Astrocyte (in vitro differentiated cells and primary cell): ENCODE measurements at regions not wholly inside any gene's neighbourhood (a gene's known extent, or its start where the extent isn't known, plus 50 kb on each side); places are given as distances from the start of the nearest gene placed in this dataset.
A peak's percentile ranks its signal among the peaks of the same experiment; 100 is the strongest.

Experiments used
- DNase-seq: peaks from one replicate; pipeline ENCODE4 v3.0.0-alpha.2; 2010; ENCODE audit warnings: low read depth
- FAIRE-seq: peaks from 2 replicates; lab custom pipeline; 2011; peaks lifted over from hg19 to GRCh38; lab: Jason Lieb, UNC
- H2AFZ ChIP-seq: 2 replicates; pipeline ENCODE4 v1.6.0; 2012; ENCODE audit warnings: low read depth, low read length, inconsistent platforms
- H3K27ac ChIP-seq: 2 replicates; pipeline ENCODE4 v1.5.1; 2011; ENCODE audit warnings: low read depth, low read length, inconsistent platforms
- H3K27me3 ChIP-seq: 2 replicates; pipeline ENCODE4 v1.6.0; 2011; ENCODE audit warnings: low read length, inconsistent platforms; ENCODE audit not compliant: insufficient read depth
- H3K36me3 ChIP-seq: 2 replicates; pipeline ENCODE4 v1.5.1; 2011; ENCODE audit warnings: low read length, inconsistent platforms; ENCODE audit not compliant: insufficient read depth
- H3K4me1 ChIP-seq: 2 replicates; pipeline ENCODE4 v1.5.1; 2011; ENCODE audit warnings: low read length, inconsistent platforms; ENCODE audit not compliant: insufficient read depth
- H3K4me2 ChIP-seq: 2 replicates; pipeline ENCODE4 v1.6.0; 2012; ENCODE audit warnings: low read length, inconsistent platforms
- H3K4me3 ChIP-seq: 2 replicates; pipeline ENCODE4 v1.5.1; 2011; ENCODE audit warnings: low read depth, mild to moderate bottlenecking, low read length, inconsistent platforms; ENCODE audit not compliant: insufficient read depth
- H3K79me2 ChIP-seq: 2 replicates; pipeline ENCODE4 v1.6.0; 2012; ENCODE audit warnings: mild to moderate bottlenecking, low read length, inconsistent platforms; ENCODE audit not compliant: insufficient read depth
- H3K9ac ChIP-seq: 2 replicates; pipeline ENCODE4 v1.6.0; 2012; ENCODE audit warnings: mild to moderate bottlenecking, low read length, inconsistent platforms
- H3K9me3 ChIP-seq: 2 replicates; pipeline ENCODE4 v1.5.1; 2012; ENCODE audit warnings: low read depth, mild to moderate bottlenecking, low read length, inconsistent platforms; ENCODE audit not compliant: insufficient read depth
- H4K20me1 ChIP-seq: 2 replicates; pipeline ENCODE4 v1.6.0; 2012; ENCODE audit warnings: low read length, inconsistent platforms; ENCODE audit not compliant: insufficient read depth
- H3K27ac Mint-ChIP-seq: one replicate; pipeline ENCODE4 v1.8.0; 2021; ENCODE audit warnings: mild to moderate bottlenecking, mixed read lengths; ENCODE audit not compliant: unreplicated experiment
- H3K27me3 Mint-ChIP-seq: one replicate; pipeline ENCODE4 v1.8.0; 2021; ENCODE audit warnings: low read depth, mixed read lengths; ENCODE audit not compliant: unreplicated experiment
- H3K36me3 Mint-ChIP-seq: one replicate; pipeline ENCODE4 v1.8.0; 2021; ENCODE audit warnings: low read depth, mixed read lengths; ENCODE audit not compliant: unreplicated experiment
- H3K4me1 Mint-ChIP-seq: one replicate; pipeline ENCODE4 v1.8.0; 2021; ENCODE audit warnings: low read depth, mixed read lengths; ENCODE audit not compliant: unreplicated experiment
- H3K4me3 Mint-ChIP-seq: one replicate; pipeline ENCODE4 v1.8.0; 2021; ENCODE audit warnings: mild to moderate bottlenecking, moderate library complexity, mixed read lengths; ENCODE audit not compliant: unreplicated experiment
- H3K9me3 Mint-ChIP-seq: one replicate; pipeline ENCODE4 v1.8.0; 2021; ENCODE audit warnings: mild to moderate bottlenecking, mixed read lengths; ENCODE audit not compliant: unreplicated experiment
- CTCF ChIP-seq: IDR thresholded peaks from 2 replicates; pipeline ENCODE4 v1.5.1; 2011; ENCODE audit warnings: low read depth, mild to moderate bottlenecking, inconsistent platforms, low read length, moderate library complexity; ENCODE audit not compliant: insufficient read depth
- EZH2 ChIP-seq: IDR thresholded peaks from 2 replicates; pipeline ENCODE4 v1.6.1; 2012; ENCODE audit warnings: mild to moderate bottlenecking, low read length, inconsistent platforms; ENCODE audit not compliant: insufficient read depth

- Histone ChIP-seq H3K27me3 (no peaks in the 10 kb centered on the region), H3K79me2 (no peaks in the 10 kb centered on the region), H3K4me2 (peak overlapping the region; percentile 25), H3K27ac (no peak overlapping the region), H4K20me1 (no peaks in the 10 kb centered on the region), H2AFZ (no peak overlapping the region), H3K4me1 (peaks cover 4% of the 10 kb centered on the region), H3K9ac (no peak overlapping the region), H3K36me3 (no peaks in the 10 kb centered on the region), H3K9me3 (no peaks in the 10 kb centered on the region), H3K4me3 (no peak overlapping the region)
- no peak overlapping the region for H3K27ac Mint-ChIP-seq
- FAIRE-seq (no peak), DNase-seq (peak; percentile 30)
- no peak overlapping the region for H3K4me3 Mint-ChIP-seq
- no peaks in the 10 kb centered on the region for H3K27me3 Mint-ChIP-seq
- no peaks in the 10 kb centered on the region for H3K4me1 Mint-ChIP-seq
- TF ChIP-seq EZH2 (no peak), CTCF (no peak)
- H3K36me3 Mint-ChIP-seq, result no peaks in the 10 kb centered on the region
- H3K9me3 Mint-ChIP-seq, result no peaks in the 10 kb centered on the region
Measured at GRCh38 chr4:10917566-10917965, 233.0 kb upstream of the CLNK start.

- H3K27me3 Mint-ChIP-seq, result peaks cover 4% of the 10 kb centered on the region
- Histone ChIP-seq H3K79me2 (no peaks in the 10 kb centered on the region), H3K27me3 (no peaks in the 10 kb centered on the region), H3K4me3 (no peak overlapping the region), H3K9ac (no peak overlapping the region), H3K27ac (no peak overlapping the region), H3K4me1 (no peaks in the 10 kb centered on the region), H3K4me2 (no peak overlapping the region), H4K20me1 (no peaks in the 10 kb centered on the region), H2AFZ (no peak overlapping the region), H3K36me3 (no peaks in the 10 kb centered on the region), H3K9me3 (no peaks in the 10 kb centered on the region)
- H3K27ac Mint-ChIP-seq, result no peak overlapping the region
- H3K36me3 Mint-ChIP-seq, result no peaks in the 10 kb centered on the region
- TF ChIP-seq EZH2 (no peak), CTCF (no peak)
- DNase-seq, result no peak
- no peak overlapping the region for H3K4me3 Mint-ChIP-seq
- H3K9me3 Mint-ChIP-seq, result no peaks in the 10 kb centered on the region
- no peak for FAIRE-seq
- no peaks in the 10 kb centered on the region for H3K4me1 Mint-ChIP-seq
Measured at GRCh38 chr4:10898072-10898471, 213.5 kb upstream of the CLNK start.

- H3K36me3 ChIP-seq, result no peaks in the 10 kb centered on the region
- no peaks in the 10 kb centered on the region for H3K9me3 ChIP-seq
- DNase-seq, result no peak
- H3K79me2 ChIP-seq, result no peaks in the 10 kb centered on the region
- no peaks in the 10 kb centered on the region for H4K20me1 ChIP-seq
- TF ChIP-seq CTCF (no peak), EZH2 (no peak)
- Mint-ChIP-seq H3K4me3 (no peak overlapping the region), H3K4me1 (no peaks in the 10 kb centered on the region), H3K9me3 (no peaks in the 10 kb centered on the region), H3K36me3 (no peaks in the 10 kb centered on the region), H3K27ac (no peak overlapping the region), H3K27me3 (peaks cover 4% of the 10 kb centered on the region)
- no peak overlapping the region for H3K4me3 ChIP-seq
- H3K27me3 ChIP-seq, result no peaks in the 10 kb centered on the region
- no peak overlapping the region for H3K9ac ChIP-seq
- no peaks in the 10 kb centered on the region for H3K4me1 ChIP-seq
- no peak for FAIRE-seq
- no peak overlapping the region for H3K4me2 ChIP-seq
- H3K27ac ChIP-seq, result no peak overlapping the region
- H2AFZ ChIP-seq, result no peak overlapping the region
Measured at GRCh38 chr4:10897076-10897475, 212.5 kb upstream of the CLNK start.
